Prostate gland (tissue), 2 donors: ENCODE measurements at regions not wholly inside any gene's neighbourhood (a gene's known extent, or its start where the extent isn't known, plus 50 kb on each side); places are given as distances from the start of the nearest gene placed in this dataset.

ENCODE experiments used
- POLR2A ChIP-seq: fragments of 450-650 bp; IDR thresholded peaks from one replicate; pipeline ENCODE4 v1.6.1; 2016; ENCODE audit warnings: antibody characterized with exemption, mild to moderate bottlenecking
- TF ChIP-seq, protein P1 (sequence below), 4 experiments: fragments of 200-600 bp in 2 of 4; fragments of 450-650 bp in 2 of 4; sonication (generic) in 2 of 4; IDR thresholded peaks; 1 replicate in 3 of 4; 2 replicates in 1 of 4; pipeline ENCODE4 v1.5.1; 2016 to 2019; ENCODE audit warnings: antibody characterized with exemption in 4 of 4, mild to moderate bottlenecking in 2 of 4, moderate library complexity in 2 of 4

DNA sequence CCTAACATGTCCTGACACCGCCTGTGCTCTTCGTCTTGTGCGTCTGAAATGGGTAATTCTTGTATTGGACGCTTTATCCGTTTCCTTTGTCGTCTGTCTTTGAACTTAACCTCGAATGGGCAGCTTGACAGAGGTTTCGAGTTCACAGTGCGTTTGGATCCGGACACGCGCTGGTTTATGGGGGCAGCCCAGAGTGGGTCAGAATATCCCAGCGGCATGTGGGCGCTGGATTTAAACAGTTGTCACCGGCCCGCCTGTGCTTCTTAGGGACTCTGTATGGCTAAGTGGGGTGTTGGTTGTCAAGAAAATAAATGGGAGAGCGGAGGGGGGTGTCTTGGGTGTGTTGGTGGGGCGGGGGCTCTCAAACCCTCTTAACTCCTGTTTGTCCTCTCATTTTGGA is 363.5 kb upstream of the AMELY start:
- TF ChIP-seq, protein P1, sequence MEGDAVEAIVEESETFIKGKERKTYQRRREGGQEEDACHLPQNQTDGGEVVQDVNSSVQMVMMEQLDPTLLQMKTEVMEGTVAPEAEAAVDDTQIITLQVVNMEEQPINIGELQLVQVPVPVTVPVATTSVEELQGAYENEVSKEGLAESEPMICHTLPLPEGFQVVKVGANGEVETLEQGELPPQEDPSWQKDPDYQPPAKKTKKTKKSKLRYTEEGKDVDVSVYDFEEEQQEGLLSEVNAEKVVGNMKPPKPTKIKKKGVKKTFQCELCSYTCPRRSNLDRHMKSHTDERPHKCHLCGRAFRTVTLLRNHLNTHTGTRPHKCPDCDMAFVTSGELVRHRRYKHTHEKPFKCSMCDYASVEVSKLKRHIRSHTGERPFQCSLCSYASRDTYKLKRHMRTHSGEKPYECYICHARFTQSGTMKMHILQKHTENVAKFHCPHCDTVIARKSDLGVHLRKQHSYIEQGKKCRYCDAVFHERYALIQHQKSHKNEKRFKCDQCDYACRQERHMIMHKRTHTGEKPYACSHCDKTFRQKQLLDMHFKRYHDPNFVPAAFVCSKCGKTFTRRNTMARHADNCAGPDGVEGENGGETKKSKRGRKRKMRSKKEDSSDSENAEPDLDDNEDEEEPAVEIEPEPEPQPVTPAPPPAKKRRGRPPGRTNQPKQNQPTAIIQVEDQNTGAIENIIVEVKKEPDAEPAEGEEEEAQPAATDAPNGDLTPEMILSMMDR (IDR thresholded peaks at IDR 0.05) = no peak
- no peak for TF ChIP-seq POLR2A
